ENCODE measurements at regions not wholly inside any gene's neighbourhood (a gene's known extent, or its start where the extent isn't known, plus 50 kb on each side); places are given as distances from the start of the nearest gene placed in this dataset.

DNA sequence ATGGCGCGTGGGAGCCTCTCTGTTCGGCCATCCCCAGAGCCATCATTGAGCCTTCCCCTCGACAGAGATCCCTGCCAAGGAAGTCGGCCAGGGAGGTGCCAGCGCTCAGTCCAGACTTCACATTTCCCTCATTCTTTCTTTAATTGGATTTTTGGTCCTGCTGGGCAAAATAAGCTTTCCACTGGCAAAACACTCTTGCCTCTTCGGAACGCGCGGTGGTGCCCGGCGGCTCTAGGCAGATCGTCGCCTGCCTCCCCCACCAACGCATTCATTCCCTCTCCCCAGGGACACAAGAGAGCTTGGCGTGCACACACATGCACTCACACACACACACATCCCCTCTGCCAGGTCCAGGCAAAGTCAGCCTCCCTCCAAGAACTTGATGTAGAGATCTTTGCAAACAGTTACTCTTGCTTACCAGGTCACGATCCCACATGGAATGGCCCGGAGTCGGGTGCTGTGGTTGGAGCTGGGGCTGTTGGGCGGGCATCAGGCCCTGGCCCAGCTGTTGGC lies 257.1 kb downstream of the BCOR start:
- no peaks in the 10 kb centered on the region for H3K9me2 ChIP-seq (ENCODE audit: low read depth, low read length)
- no peaks in the 10 kb centered on the region for H3K27me3 ChIP-seq (ENCODE audit: insufficient read depth, low read length)
- no peaks in the 10 kb centered on the region for H4K20me1 ChIP-seq (ENCODE audit: insufficient read depth, low read length)
- H3K4me1 ChIP-seq (ENCODE audit: insufficient read depth, low read length, severe bottlenecking) = no peaks in the 10 kb centered on the region
- H3K4me2 ChIP-seq (ENCODE audit: low read length) = no peak overlapping the region
- no peaks in the 10 kb centered on the region for H3F3A ChIP-seq (ENCODE audit: insufficient read depth, low read length)
- no peak overlapping the region for H3K9ac ChIP-seq (ENCODE audit: low read length)
- H3K9me3 ChIP-seq (ENCODE audit: low read length) = no peaks in the 10 kb centered on the region
- no peaks in the 10 kb centered on the region for H3K79me2 ChIP-seq (ENCODE audit: insufficient read depth, low read length)
- no peak for TF ChIP-seq EZH2 (IDR thresholded peaks at IDR 0.05; ENCODE audit: borderline replicate concordance, low read length)
- TF ChIP-seq, protein P1, sequence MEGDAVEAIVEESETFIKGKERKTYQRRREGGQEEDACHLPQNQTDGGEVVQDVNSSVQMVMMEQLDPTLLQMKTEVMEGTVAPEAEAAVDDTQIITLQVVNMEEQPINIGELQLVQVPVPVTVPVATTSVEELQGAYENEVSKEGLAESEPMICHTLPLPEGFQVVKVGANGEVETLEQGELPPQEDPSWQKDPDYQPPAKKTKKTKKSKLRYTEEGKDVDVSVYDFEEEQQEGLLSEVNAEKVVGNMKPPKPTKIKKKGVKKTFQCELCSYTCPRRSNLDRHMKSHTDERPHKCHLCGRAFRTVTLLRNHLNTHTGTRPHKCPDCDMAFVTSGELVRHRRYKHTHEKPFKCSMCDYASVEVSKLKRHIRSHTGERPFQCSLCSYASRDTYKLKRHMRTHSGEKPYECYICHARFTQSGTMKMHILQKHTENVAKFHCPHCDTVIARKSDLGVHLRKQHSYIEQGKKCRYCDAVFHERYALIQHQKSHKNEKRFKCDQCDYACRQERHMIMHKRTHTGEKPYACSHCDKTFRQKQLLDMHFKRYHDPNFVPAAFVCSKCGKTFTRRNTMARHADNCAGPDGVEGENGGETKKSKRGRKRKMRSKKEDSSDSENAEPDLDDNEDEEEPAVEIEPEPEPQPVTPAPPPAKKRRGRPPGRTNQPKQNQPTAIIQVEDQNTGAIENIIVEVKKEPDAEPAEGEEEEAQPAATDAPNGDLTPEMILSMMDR (IDR thresholded peaks at IDR 0.05; ENCODE audit: low read length) = no peak
- H3K4me3 ChIP-seq (ENCODE audit: low read depth, low read length, poor library complexity, severe bottlenecking) = no peak overlapping the region
- no peak overlapping the region for H2AFZ ChIP-seq (ENCODE audit: low read length)
- H3K27ac ChIP-seq (ENCODE audit: low read depth, low read length, poor library complexity, severe bottlenecking) = no peak overlapping the region
- no peaks in the 10 kb centered on the region; the same call in 1 of the 2 replicates for H3K36me3 ChIP-seq (ENCODE audit: insufficient read depth, low read length)

DNA sequence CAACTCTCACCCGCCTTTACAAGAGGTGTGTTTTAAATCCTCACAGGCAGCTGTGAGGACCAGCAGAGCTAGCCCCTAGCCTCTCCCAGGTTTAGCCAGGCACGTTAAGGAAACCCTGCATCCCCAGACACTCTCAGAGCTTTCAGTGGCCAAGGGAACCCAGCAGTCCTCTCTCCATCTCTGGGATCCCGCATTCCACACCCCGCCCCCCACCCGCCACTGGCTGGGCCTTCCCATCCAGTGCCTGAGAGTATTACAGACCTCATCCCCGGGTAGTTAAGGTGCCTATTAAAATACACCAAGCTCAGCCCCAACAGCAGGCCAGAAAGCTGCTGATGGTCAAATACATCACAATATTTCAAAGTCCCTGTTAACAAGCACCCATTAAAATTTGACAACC lies 256.2 kb downstream of the BCOR start:
- no peaks in the 10 kb centered on the region for H4K20me1 ChIP-seq (ENCODE audit: insufficient read depth, low read length)
- no peak overlapping the region for H3K4me2 ChIP-seq (ENCODE audit: low read length)
- H3K4me3 ChIP-seq (ENCODE audit: low read depth, low read length, poor library complexity, severe bottlenecking) = no peak overlapping the region
- H3K79me2 ChIP-seq (ENCODE audit: insufficient read depth, low read length) = no peaks in the 10 kb centered on the region
- TF ChIP-seq, protein P1 (IDR thresholded peaks at IDR 0.05; ENCODE audit: low read length) = no peak
- TF ChIP-seq EZH2 (IDR thresholded peaks at IDR 0.05; ENCODE audit: borderline replicate concordance, low read length) = no peak
- no peaks in the 10 kb centered on the region for H3K27me3 ChIP-seq (ENCODE audit: insufficient read depth, low read length)
- H3K4me1 ChIP-seq (ENCODE audit: insufficient read depth, low read length, severe bottlenecking) = no peaks in the 10 kb centered on the region
- H3K9me3 ChIP-seq (ENCODE audit: low read length) = no peaks in the 10 kb centered on the region
- H3K9ac ChIP-seq (ENCODE audit: low read length) = no peak overlapping the region
- no peaks in the 10 kb centered on the region for H3F3A ChIP-seq (ENCODE audit: insufficient read depth, low read length)
- H2AFZ ChIP-seq (ENCODE audit: low read length) = no peak overlapping the region
- H3K9me2 ChIP-seq (ENCODE audit: low read depth, low read length) = no peaks in the 10 kb centered on the region
- H3K27ac ChIP-seq (ENCODE audit: low read depth, low read length, poor library complexity, severe bottlenecking) = no peak overlapping the region
- no peaks in the 10 kb centered on the region; the same call in 1 of the 2 replicates for H3K36me3 ChIP-seq (ENCODE audit: insufficient read depth, low read length)

DNA sequence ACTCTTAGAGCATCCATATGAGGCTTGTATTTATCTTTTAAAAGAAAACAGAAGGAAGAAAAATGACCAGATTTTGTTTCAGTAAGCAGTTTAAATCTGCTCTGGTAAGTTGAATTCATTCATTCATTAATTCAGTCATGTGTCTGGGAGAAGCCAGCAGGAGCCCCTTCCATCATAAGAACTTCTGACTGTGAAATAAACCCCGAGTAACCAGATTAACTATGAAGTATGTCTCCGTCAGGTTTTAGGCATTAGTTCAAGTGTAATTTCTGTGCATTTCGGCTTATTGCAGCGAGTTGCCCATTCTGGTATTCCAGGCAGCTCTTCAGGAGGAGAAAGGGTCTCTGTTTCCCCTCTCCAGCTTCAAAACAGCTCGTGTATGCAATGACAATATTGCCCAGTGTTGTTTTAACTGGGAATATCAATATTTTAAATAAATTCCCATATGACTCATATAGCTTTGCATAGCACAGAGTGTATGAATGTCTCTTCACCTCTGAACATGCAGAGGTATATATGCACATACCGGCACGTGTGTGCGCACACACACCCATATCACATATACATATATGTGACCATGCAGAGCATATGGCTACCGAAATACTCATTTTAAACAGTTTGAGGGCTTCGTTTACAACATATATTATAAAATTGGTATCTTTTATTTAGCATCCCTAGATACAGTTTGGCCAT lies 255.3 kb downstream of the BCOR start:
- no peak for TF ChIP-seq EZH2 (IDR thresholded peaks at IDR 0.05; ENCODE audit: borderline replicate concordance, low read length)
- TF ChIP-seq, protein P1 (IDR thresholded peaks at IDR 0.05; ENCODE audit: low read length) = no peak
- no peak overlapping the region for H3K4me2 ChIP-seq (ENCODE audit: low read length)
- H3K27me3 ChIP-seq (ENCODE audit: insufficient read depth, low read length) = no peaks in the 10 kb centered on the region
- no peaks in the 10 kb centered on the region for H3K4me1 ChIP-seq (ENCODE audit: insufficient read depth, low read length, severe bottlenecking)
- H3K9me2 ChIP-seq (ENCODE audit: low read depth, low read length) = no peaks in the 10 kb centered on the region
- no peaks in the 10 kb centered on the region for H4K20me1 ChIP-seq (ENCODE audit: insufficient read depth, low read length)
- H3K9me3 ChIP-seq (ENCODE audit: low read length) = no peaks in the 10 kb centered on the region
- no peaks in the 10 kb centered on the region; the same call in 1 of the 2 replicates for H3K36me3 ChIP-seq (ENCODE audit: insufficient read depth, low read length)
- H3K27ac ChIP-seq (ENCODE audit: low read depth, low read length, poor library complexity, severe bottlenecking) = no peak overlapping the region
- no peaks in the 10 kb centered on the region for H3F3A ChIP-seq (ENCODE audit: insufficient read depth, low read length)
- no peak overlapping the region for H3K9ac ChIP-seq (ENCODE audit: low read length)
- no peak overlapping the region for H2AFZ ChIP-seq (ENCODE audit: low read length)
- H3K4me3 ChIP-seq (ENCODE audit: low read depth, low read length, poor library complexity, severe bottlenecking) = no peak overlapping the region
- H3K79me2 ChIP-seq (ENCODE audit: insufficient read depth, low read length) = no peaks in the 10 kb centered on the region
